DND-41 (cell line): ENCODE measurements at regions not wholly inside any gene's neighbourhood (a gene's known extent, or its start where the extent isn't known, plus 50 kb on each side); places are given as distances from the start of the nearest gene placed in this dataset.

Experiments
- ATAC-seq: fragments of 200-7000 bp; cut with Tn5 transposase; 3 replicates; pipeline ENCODE4 v1.9.1; 2021; ENCODE audit warnings: low read depth; ENCODE audit not compliant: insufficient read depth
- DNase-seq: peaks from one replicate; pipeline ENCODE4 v3.0.0-alpha.2; 2020
- H2AFZ ChIP-seq: 2 replicates; pipeline ENCODE4 v1.6.0; 2012; ENCODE audit warnings: low read depth, low read length
- H3K27ac ChIP-seq: 2 replicates; pipeline ENCODE4 v1.5.1; 2012; ENCODE audit warnings: low read length, inconsistent platforms
- H3K27me3 ChIP-seq: fragments of 200-600 bp; sonication (generic); 2 replicates; pipeline ENCODE4 v1.6.0; 2012; ENCODE audit warnings: low read length, mild to moderate bottlenecking, inconsistent platforms; ENCODE audit not compliant: insufficient read depth, poor library complexity
- H3K36me3 ChIP-seq: 2 replicates; pipeline ENCODE4 v1.5.1; 2012; ENCODE audit warnings: low read length, inconsistent platforms; ENCODE audit not compliant: insufficient read depth
- H3K4me1 ChIP-seq: 2 replicates; pipeline ENCODE4 v1.5.1; 2012; ENCODE audit warnings: mild to moderate bottlenecking, low read length; ENCODE audit not compliant: insufficient read depth
- H3K4me2 ChIP-seq: 2 replicates; pipeline ENCODE4 v1.6.0; 2012; ENCODE audit warnings: mild to moderate bottlenecking, moderate library complexity, low read length, inconsistent platforms; ENCODE audit not compliant: insufficient read depth
- H3K4me3 ChIP-seq, 2 experiments: fragments of 200-600 bp in 1 of 2; shearing (Covaris generic) in 1 of 2; 2 replicates each; pipeline ENCODE4 v1.5.1; 2012 to 2016; ENCODE audit warnings: inconsistent platforms in 2 of 2, low read length in 2 of 2, mild to moderate bottlenecking in 2 of 2, low read depth in 1 of 2, moderate library complexity in 1 of 2
- H3K79me2 ChIP-seq: 2 replicates; pipeline ENCODE4 v1.6.0; 2012; ENCODE audit warnings: low read length, inconsistent platforms; ENCODE audit not compliant: insufficient read depth
- H3K9ac ChIP-seq: 2 replicates; pipeline ENCODE4 v1.6.0; 2012; ENCODE audit warnings: low read depth, mild to moderate bottlenecking, inconsistent platforms, low read length, moderate library complexity
- H3K9me3 ChIP-seq: 2 replicates; pipeline ENCODE4 v1.5.1; 2012; ENCODE audit warnings: low read length, moderate library complexity, mild to moderate bottlenecking, inconsistent platforms; ENCODE audit not compliant: insufficient read depth, severe bottlenecking
- H4K20me1 ChIP-seq: 2 replicates; pipeline ENCODE4 v1.6.0; 2012; ENCODE audit warnings: low read length; ENCODE audit not compliant: insufficient read depth
- EZH2 ChIP-seq: IDR thresholded peaks from 3 replicates; pipeline ENCODE4 v1.6.1; 2012; ENCODE audit warnings: borderline replicate concordance, low read depth, mild to moderate bottlenecking, moderate library complexity, low read length, inconsistent platforms; ENCODE audit not compliant: severe bottlenecking
- TF ChIP-seq, protein P1 (sequence below): IDR thresholded peaks from 2 replicates; pipeline ENCODE4 v1.5.1; 2012; ENCODE audit warnings: borderline replicate concordance, low read length, moderate library complexity, mild to moderate bottlenecking; ENCODE audit not compliant: poor library complexity, severe bottlenecking; ENCODE audit errors: extremely low read depth

DNA sequence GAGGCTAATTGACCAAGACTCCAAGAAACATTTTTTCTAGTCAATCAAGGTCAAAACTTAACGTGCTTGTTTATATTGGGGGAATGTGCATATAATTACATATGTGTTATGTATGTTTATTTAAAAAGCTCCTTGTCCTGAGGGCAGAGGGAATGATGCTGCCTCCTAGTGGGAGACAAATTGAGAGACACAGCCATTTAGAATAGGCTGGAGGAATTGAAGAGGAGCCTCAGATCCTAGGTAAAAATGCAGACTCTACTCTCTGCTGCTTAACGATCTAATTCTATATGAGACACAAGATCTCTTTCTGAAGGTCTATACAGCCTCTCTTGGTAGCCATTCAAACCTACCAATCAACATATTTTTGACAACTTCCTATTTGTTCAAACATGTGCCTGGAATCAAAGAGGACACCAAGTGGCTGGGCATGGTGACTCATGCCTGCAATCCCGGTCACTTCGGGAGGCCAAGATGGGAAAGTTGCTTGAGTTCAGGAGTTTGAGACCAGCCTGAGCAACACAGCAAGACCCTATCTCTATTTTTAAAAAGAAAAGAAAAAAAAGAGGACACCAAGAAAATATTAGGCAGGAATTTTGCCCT, 136.6 kb upstream of the ZNF648 start:
- H3K4me2 ChIP-seq, result no peak overlapping the region
- H3K4me1 ChIP-seq, result no peaks in the 10 kb centered on the region
- ATAC-seq, result no peak
- TF ChIP-seq, protein P1, sequence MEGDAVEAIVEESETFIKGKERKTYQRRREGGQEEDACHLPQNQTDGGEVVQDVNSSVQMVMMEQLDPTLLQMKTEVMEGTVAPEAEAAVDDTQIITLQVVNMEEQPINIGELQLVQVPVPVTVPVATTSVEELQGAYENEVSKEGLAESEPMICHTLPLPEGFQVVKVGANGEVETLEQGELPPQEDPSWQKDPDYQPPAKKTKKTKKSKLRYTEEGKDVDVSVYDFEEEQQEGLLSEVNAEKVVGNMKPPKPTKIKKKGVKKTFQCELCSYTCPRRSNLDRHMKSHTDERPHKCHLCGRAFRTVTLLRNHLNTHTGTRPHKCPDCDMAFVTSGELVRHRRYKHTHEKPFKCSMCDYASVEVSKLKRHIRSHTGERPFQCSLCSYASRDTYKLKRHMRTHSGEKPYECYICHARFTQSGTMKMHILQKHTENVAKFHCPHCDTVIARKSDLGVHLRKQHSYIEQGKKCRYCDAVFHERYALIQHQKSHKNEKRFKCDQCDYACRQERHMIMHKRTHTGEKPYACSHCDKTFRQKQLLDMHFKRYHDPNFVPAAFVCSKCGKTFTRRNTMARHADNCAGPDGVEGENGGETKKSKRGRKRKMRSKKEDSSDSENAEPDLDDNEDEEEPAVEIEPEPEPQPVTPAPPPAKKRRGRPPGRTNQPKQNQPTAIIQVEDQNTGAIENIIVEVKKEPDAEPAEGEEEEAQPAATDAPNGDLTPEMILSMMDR, result peak; percentile 35
- no peak for TF ChIP-seq EZH2
- no peaks in the 10 kb centered on the region for H4K20me1 ChIP-seq
- H3K9me3 ChIP-seq, result no peaks in the 10 kb centered on the region
- H3K27ac ChIP-seq, result no peak overlapping the region
- H3K36me3 ChIP-seq, result no peaks in the 10 kb centered on the region
- DNase-seq, result no peak
- no peaks in the 10 kb centered on the region for H3K27me3 ChIP-seq
- no peaks in the 10 kb centered on the region for H3K79me2 ChIP-seq
- H2AFZ ChIP-seq, result no peak overlapping the region
- H3K9ac ChIP-seq, result no peak overlapping the region
- no peak overlapping the region for H3K4me3 ChIP-seq

DNA sequence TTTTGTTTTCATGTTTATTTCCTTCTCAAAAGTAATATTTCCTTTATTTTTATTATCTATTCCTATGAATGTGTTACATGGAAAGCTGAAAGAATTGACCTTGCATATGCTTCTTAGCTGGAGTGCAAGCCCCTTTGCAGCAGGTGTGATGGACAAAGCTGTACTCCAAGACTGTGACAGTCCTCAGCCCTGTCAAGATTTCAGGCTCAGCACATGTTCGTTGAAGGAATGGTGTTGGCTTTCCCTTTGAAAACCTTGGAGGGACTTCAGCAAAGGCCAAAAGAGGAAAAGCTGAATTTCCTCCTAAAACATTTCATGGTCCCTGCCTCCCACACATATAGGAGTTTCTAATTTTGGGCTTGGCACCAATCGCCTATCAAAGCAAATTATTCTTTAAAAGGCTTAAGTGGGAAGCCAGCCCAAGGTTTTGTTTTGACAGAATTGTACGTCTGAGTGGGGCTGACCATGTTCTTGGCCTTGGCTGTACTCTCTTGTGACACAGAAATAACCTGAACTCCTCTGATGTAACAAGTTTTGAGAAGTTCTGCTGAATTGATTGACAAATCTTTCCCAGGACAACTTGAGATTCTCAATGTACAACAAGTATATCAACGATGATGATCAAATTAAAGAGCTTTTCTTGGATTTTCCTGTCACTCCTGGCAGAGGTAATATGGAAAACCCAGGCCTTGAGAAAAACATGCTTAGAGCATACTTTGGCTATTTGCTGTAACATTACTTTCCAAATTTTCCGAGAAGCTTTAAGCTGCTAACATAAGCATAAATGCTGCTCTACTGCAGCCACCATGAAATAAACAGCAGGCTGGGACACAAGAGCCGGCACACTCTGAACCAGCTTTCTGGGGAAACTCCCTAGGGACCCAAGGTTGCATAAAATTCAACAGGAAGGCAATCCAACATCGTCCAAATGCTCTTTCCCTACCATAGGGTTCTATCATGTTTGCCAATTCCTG, 135.7 kb upstream of the ZNF648 start:
- no peaks in the 10 kb centered on the region for H3K27me3 ChIP-seq
- H3K4me2 ChIP-seq, result no peak overlapping the region
- no peak overlapping the region for H3K27ac ChIP-seq
- no peak overlapping the region for H3K9ac ChIP-seq
- ATAC-seq, result no peak
- no peak overlapping the region for H3K4me3 ChIP-seq
- no peaks in the 10 kb centered on the region for H3K9me3 ChIP-seq
- no peak overlapping the region for H2AFZ ChIP-seq
- H3K4me1 ChIP-seq, result no peaks in the 10 kb centered on the region
- TF ChIP-seq, protein P1, result no peak
- no peak for TF ChIP-seq EZH2
- H3K79me2 ChIP-seq, result no peaks in the 10 kb centered on the region
- H3K36me3 ChIP-seq, result no peaks in the 10 kb centered on the region
- no peak for DNase-seq
- no peaks in the 10 kb centered on the region for H4K20me1 ChIP-seq

DNA sequence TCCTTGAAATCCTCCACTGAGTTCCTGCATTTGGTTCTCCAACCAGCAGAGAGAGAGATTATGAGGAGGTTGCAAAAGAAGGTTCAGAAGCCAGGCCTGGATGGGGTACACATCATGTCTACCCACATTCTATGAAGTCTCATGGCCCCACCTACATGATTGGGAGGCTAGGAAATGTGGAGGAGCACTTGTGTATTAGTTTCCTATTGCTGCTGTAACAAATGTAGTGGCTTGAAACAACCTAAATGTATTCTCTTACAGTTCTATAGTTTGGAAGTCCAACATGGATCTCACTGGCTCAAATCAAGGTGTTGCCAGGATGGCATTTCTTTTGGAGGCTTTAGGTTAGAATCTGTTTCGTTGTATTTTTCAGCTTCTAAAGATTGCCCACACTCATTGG, 134.2 kb upstream of the ZNF648 start:
- H3K4me1 ChIP-seq, result no peaks in the 10 kb centered on the region
- no peaks in the 10 kb centered on the region for H3K79me2 ChIP-seq
- H3K4me2 ChIP-seq, result no peak overlapping the region
- TF ChIP-seq EZH2, result no peak
- TF ChIP-seq, protein P1, result no peak
- no peaks in the 10 kb centered on the region for H3K36me3 ChIP-seq
- DNase-seq, result no peak
- H3K9me3 ChIP-seq, result no peaks in the 10 kb centered on the region
- H3K4me3 ChIP-seq, result no peak overlapping the region
- no peak overlapping the region for H3K9ac ChIP-seq
- no peak for ATAC-seq
- H4K20me1 ChIP-seq, result no peaks in the 10 kb centered on the region
- H3K27ac ChIP-seq, result no peak overlapping the region
- no peak overlapping the region for H2AFZ ChIP-seq
- no peaks in the 10 kb centered on the region for H3K27me3 ChIP-seq
